Choroid plexus epithelial cell (primary cell): ENCODE measurements at regions not wholly inside any gene's neighbourhood (a gene's known extent, or its start where the extent isn't known, plus 50 kb on each side); places are given as distances from the start of the nearest gene placed in this dataset.

Experiments
- DNase-seq: peaks from one replicate; pipeline ENCODE4 v3.0.0-alpha.2; 2010; ENCODE audit warnings: low read depth
- H3K4me3 ChIP-seq: 2 replicates; pipeline ENCODE4 v1.5.1; 2011; ENCODE audit warnings: low read depth, mild to moderate bottlenecking, control low read depth, low read length, moderate library complexity
- CTCF ChIP-seq: conservative IDR thresholded peaks from 2 replicates; pipeline ENCODE4 v1.5.1; 2011; ENCODE audit warnings: low read depth, mild to moderate bottlenecking, control low read depth, inconsistent platforms, low read length, moderate library complexity

- no peak for DNase-seq
- H3K4me3 ChIP-seq, result no peak overlapping the region
- TF ChIP-seq CTCF, result no peak
These were observed 400.2 kb upstream of the ATP11B start for GRCh38 chr3:182393151-182393550.

GRCh38 chr3:182393830-182394367 is 399.4 kb upstream of the ATP11B start:
- DNase-seq, result no peak
- H3K4me3 ChIP-seq, result no peak overlapping the region
- TF ChIP-seq CTCF, result no peak

- no peak overlapping the region for H3K4me3 ChIP-seq
- TF ChIP-seq CTCF, result no peak
- no peak for DNase-seq
These were observed 396.1 kb upstream of the ATP11B start for GRCh38 chr3:182397164-182397563.

GRCh38 chr3:182399978-182400737 is 393.1 kb upstream of the ATP11B start:
- DNase-seq, result no peak
- H3K4me3 ChIP-seq, result no peak overlapping the region
- TF ChIP-seq CTCF, result no peak

GRCh38 chr3:182400838-182401237 is 392.5 kb upstream of the ATP11B start:
- H3K4me3 ChIP-seq, result no peak overlapping the region
- DNase-seq, result no peak
- TF ChIP-seq CTCF, result no peak

GRCh38 chr3:182404031-182404430 is 389.3 kb upstream of the ATP11B start:
- DNase-seq, result no peak
- TF ChIP-seq CTCF, result no peak
- H3K4me3 ChIP-seq, result no peak overlapping the region

GRCh38 chr3:182405759-182406158 is 387.5 kb upstream of the ATP11B start:
- no peak for TF ChIP-seq CTCF
- DNase-seq, result no peak

More at GRCh38 chr3:182405759-182406158, 387.5 kb upstream of the ATP11B start:
- no peak overlapping the region for H3K4me3 ChIP-seq
